ENCODE measurements at regions not wholly inside any gene's neighbourhood (a gene's known extent, or its start where the extent isn't known, plus 50 kb on each side); places are given as distances from the start of the nearest gene placed in this dataset.
"Not testable (repeated sequence)": the region's sequence is repeated elsewhere in the genome, so short reads cannot be mapped to it uniquely, and the experiment has no call there.

GRCh38 chr7:66502230-66503035 lies 126.2 kb upstream of the KCTD7 start:
- in situ Hi-C loops (cut with MboI; ENCODE audit: low sequenced_read_pairs): no loop called here

- in situ Hi-C loops (cut with MboI; ENCODE audit: low sequenced_read_pairs): no loop called here
These were observed 125.7 kb upstream of the KCTD7 start for GRCh38 chr7:66503036-66503370.

- in situ Hi-C loops (cut with MboI; ENCODE audit: low sequenced_read_pairs): no loop called here
These were observed 125.1 kb upstream of the KCTD7 start for GRCh38 chr7:66503551-66504031.

- in situ Hi-C loops (cut with MboI; ENCODE audit: low sequenced_read_pairs): no loop called here
These were observed 124.5 kb upstream of the KCTD7 start for GRCh38 chr7:66504131-66504530.

- in situ Hi-C loops (cut with MboI; ENCODE audit: low sequenced_read_pairs): no loop called here
These were observed 123.7 kb upstream of the KCTD7 start for GRCh38 chr7:66505009-66505408.

- in situ Hi-C loops (cut with MboI; ENCODE audit: low sequenced_read_pairs): no loop called here
These were observed 122.9 kb upstream of the KCTD7 start for GRCh38 chr7:66505531-66506451.

- in situ Hi-C loops (cut with MboI; ENCODE audit: low sequenced_read_pairs): not testable (repeated sequence)
These were observed 122.0 kb upstream of the KCTD7 start for GRCh38 chr7:66506703-66507102.

- in situ Hi-C loops (cut with MboI; ENCODE audit: low sequenced_read_pairs): no loop called here
These were observed 120.9 kb upstream of the KCTD7 start for GRCh38 chr7:66507764-66508296.

- in situ Hi-C loops (cut with MboI; ENCODE audit: low sequenced_read_pairs): no loop called here
These were observed 120.2 kb upstream of the KCTD7 start for GRCh38 chr7:66508431-66508830.

GRCh38 chr7:66514050-66514449 lies 114.6 kb upstream of the KCTD7 start:
- in situ Hi-C loops (cut with MboI; ENCODE audit: low sequenced_read_pairs): no loop called here

- in situ Hi-C loops (cut with MboI; ENCODE audit: low sequenced_read_pairs): no loop called here
These were observed 111.3 kb upstream of the KCTD7 start for GRCh38 chr7:66517212-66517909.

GRCh38 chr7:66518151-66518691 lies 110.5 kb upstream of the KCTD7 start:
- in situ Hi-C loops (cut with MboI; ENCODE audit: low sequenced_read_pairs): no loop called here

- in situ Hi-C loops (cut with MboI; ENCODE audit: low sequenced_read_pairs): no loop called here
These were observed 107.0 kb upstream of the KCTD7 start for GRCh38 chr7:66521675-66522074.

GRCh38 chr7:66522518-66522917 lies 106.2 kb upstream of the KCTD7 start:
- in situ Hi-C loops (cut with MboI; ENCODE audit: low sequenced_read_pairs): no loop called here

GRCh38 chr7:66523409-66523808 lies 105.3 kb upstream of the KCTD7 start:
- in situ Hi-C loops (cut with MboI; ENCODE audit: low sequenced_read_pairs): no loop called here

- in situ Hi-C loops (cut with MboI; ENCODE audit: low sequenced_read_pairs): loop anchor here (25.0 kb wide), 1 partner anchor 487 kb away; no protein-coding TSS in a partner anchor
These were observed 103.9 kb upstream of the KCTD7 start for GRCh38 chr7:66524738-66525137.

- in situ Hi-C loops (cut with MboI; ENCODE audit: low sequenced_read_pairs): loop anchor here (25.0 kb wide), 1 partner anchor 489 kb away; no protein-coding TSS in a partner anchor
These were observed 101.9 kb upstream of the KCTD7 start for GRCh38 chr7:66526782-66527181.

- in situ Hi-C loops (cut with MboI; ENCODE audit: low sequenced_read_pairs): loop anchor here (25.0 kb wide), 1 partner anchor 491 kb away; no protein-coding TSS in a partner anchor
These were observed 100.0 kb upstream of the KCTD7 start for GRCh38 chr7:66528652-66529051.

GRCh38 chr7:66529883-66530610 lies 98.6 kb upstream of the KCTD7 start:
- in situ Hi-C loops (cut with MboI; ENCODE audit: low sequenced_read_pairs): loop anchor here (25.0 kb wide), 1 partner anchor 493 kb away; no protein-coding TSS in a partner anchor
